ENCODE measurements at regions not wholly inside any gene's neighbourhood (a gene's known extent, or its start where the extent isn't known, plus 50 kb on each side); places are given as distances from the start of the nearest gene placed in this dataset.
"Not testable (repeated sequence)": the region's sequence is repeated elsewhere in the genome, so short reads cannot be mapped to it uniquely, and the experiment has no call there.

GRCh38 chr11:87851827-87852226 lies 323.4 kb downstream of the RAB38 start:
- Mint-ChIP-seq H3K4me3 (no peak overlapping the region), H3K9me3 (no peaks in the 10 kb centered on the region), H3K27me3 (no peaks in the 10 kb centered on the region), H3K27ac (no peak overlapping the region), H3K4me1 (ENCODE audit: low read depth) (no peaks in the 10 kb centered on the region), H3K36me3 (no peaks in the 10 kb centered on the region)
- POLR2A ChIA-PET, result no interaction called here
- intact Hi-C loops (cut with micrococcal nuclease), result no loop called here
- CTCF ChIA-PET, result no interaction called here
- no peak for DNase-seq

DNA sequence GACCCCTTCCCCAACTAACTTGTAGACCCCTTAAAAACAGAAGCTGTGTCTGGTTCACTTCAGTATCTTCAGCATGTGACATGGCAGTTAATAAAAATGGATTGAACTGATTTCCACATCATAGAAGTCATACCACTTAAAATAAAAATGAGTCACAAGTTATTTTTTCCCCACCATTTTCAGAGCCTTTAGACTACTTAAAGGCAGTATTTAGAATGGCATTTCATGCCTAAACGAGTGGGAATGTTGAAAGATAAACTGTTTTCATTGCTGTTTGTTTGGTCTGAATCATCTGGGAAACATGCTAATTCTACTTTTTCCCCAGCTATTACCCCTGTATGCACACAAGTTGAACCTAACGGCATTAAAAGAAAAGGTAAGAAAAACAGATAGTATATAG lies 324.0 kb downstream of the RAB38 start:
- CTCF ChIA-PET, result no interaction called here
- no peak for DNase-seq
- Mint-ChIP-seq H3K27ac (no peak overlapping the region), H3K36me3 (no peaks in the 10 kb centered on the region), H3K4me1 (ENCODE audit: low read depth) (no peaks in the 10 kb centered on the region), H3K4me3 (no peak overlapping the region), H3K27me3 (no peaks in the 10 kb centered on the region), H3K9me3 (no peaks in the 10 kb centered on the region)
- intact Hi-C loops (cut with micrococcal nuclease), result no loop called here
- POLR2A ChIA-PET, result no interaction called here

DNA sequence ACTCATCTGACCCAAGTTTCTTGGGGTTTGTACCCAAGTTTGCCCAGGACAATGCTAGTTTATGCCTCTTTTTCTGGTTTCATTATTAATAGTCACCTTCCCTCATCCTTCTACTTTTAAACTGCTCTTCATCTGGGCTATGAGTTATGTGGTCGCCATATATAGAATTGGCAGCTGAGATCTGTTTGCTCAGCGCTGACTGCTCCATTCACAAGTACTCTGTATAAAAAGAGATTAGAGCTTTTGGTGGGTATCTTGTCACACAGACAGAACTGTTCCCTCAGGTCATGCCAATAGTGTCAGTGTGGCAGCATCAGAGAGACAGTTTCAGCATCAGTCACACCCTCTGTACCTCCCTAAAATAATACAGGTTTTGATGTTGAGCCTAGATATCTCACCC lies 326.0 kb downstream of the RAB38 start:
- Mint-ChIP-seq H3K4me3 (no peak overlapping the region), H3K9me3 (no peaks in the 10 kb centered on the region), H3K36me3 (no peaks in the 10 kb centered on the region), H3K4me1 (ENCODE audit: low read depth) (no peaks in the 10 kb centered on the region), H3K27me3 (no peaks in the 10 kb centered on the region), H3K27ac (no peak overlapping the region)
- ChIA-PET POLR2A (no interaction called here), CTCF (no interaction called here)
- intact Hi-C loops (cut with micrococcal nuclease), result no loop called here
- DNase-seq, result no peak

DNA sequence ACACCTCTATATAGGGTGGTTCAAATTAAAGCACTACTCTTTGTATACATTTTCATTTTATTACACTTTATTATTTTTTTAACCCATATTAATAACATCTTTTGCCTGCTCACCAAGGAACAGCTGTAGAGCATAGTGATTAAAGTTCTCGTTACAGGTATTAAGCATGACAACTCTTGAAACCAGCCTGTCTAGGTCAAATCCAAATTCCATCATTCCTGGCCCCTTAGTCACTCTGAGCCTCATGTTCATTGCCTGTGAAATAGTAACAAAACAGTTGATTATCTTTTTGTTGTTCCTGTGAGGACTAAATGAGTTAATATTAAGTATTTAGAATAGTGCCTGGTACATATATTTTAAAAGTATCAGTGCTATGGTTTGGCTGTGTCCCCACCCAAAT lies 334.5 kb downstream of the RAB38 start:
- Mint-ChIP-seq H3K36me3 (no peaks in the 10 kb centered on the region), H3K27ac (no peak overlapping the region), H3K27me3 (no peaks in the 10 kb centered on the region), H3K4me1 (ENCODE audit: low read depth) (no peaks in the 10 kb centered on the region), H3K4me3 (no peak overlapping the region), H3K9me3 (peaks cover 3% of the 10 kb centered on the region)
- intact Hi-C loops (cut with micrococcal nuclease), result no loop called here
- CTCF ChIA-PET, result no interaction called here
- POLR2A ChIA-PET, result no interaction called here
- no peak for DNase-seq

GRCh38 chr11:87832211-87832610 lies 343.0 kb downstream of the RAB38 start:
- Mint-ChIP-seq H3K27me3 (no peaks in the 10 kb centered on the region), H3K4me3 (no peak overlapping the region), H3K9me3 (no peaks in the 10 kb centered on the region), H3K4me1 (ENCODE audit: low read depth) (no peaks in the 10 kb centered on the region), H3K27ac (no peak overlapping the region), H3K36me3 (no peaks in the 10 kb centered on the region)
- intact Hi-C loops (cut with micrococcal nuclease), result no loop called here
- no peak for DNase-seq
- POLR2A ChIA-PET, result no interaction called here
- CTCF ChIA-PET, result no interaction called here

GRCh38 chr11:87820011-87820410 lies 355.2 kb downstream of the RAB38 start:
- CTCF ChIA-PET, result no interaction called here
- Mint-ChIP-seq H3K4me1 (ENCODE audit: low read depth) (no peaks in the 10 kb centered on the region), H3K36me3 (no peaks in the 10 kb centered on the region), H3K27me3 (no peaks in the 10 kb centered on the region), H3K4me3 (no peak overlapping the region), H3K27ac (no peak overlapping the region), H3K9me3 (no peaks in the 10 kb centered on the region)
- DNase-seq, result no peak
- intact Hi-C loops (cut with micrococcal nuclease), result no loop called here
- POLR2A ChIA-PET, result no interaction called here

DNA sequence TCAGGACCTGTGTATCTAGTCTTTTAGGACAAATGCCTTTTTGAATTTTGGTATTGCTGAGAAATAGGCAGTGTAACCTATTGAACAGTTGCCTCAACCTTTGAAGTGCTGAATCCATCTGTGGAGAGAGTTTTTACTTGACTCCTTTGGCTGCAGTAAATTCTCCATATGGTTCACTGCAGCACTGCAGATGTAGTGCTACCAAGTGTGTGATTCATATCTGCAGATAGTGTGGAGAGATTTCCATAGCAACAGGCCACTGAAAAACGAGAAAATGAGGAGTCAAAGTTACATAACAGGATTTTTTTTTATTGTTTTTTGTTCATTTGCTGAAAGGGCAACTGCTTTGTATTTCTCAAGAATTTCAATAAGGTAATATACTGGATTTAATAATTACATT lies 356.1 kb downstream of the RAB38 start:
- Mint-ChIP-seq H3K27me3 (no peaks in the 10 kb centered on the region), H3K4me3 (no peak overlapping the region), H3K27ac (no peak overlapping the region), H3K9me3 (no peaks in the 10 kb centered on the region), H3K36me3 (no peaks in the 10 kb centered on the region), H3K4me1 (ENCODE audit: low read depth) (no peaks in the 10 kb centered on the region)
- intact Hi-C loops (cut with micrococcal nuclease), result no loop called here
- ChIA-PET CTCF (no interaction called here), POLR2A (no interaction called here)
- no peak for DNase-seq

DNA sequence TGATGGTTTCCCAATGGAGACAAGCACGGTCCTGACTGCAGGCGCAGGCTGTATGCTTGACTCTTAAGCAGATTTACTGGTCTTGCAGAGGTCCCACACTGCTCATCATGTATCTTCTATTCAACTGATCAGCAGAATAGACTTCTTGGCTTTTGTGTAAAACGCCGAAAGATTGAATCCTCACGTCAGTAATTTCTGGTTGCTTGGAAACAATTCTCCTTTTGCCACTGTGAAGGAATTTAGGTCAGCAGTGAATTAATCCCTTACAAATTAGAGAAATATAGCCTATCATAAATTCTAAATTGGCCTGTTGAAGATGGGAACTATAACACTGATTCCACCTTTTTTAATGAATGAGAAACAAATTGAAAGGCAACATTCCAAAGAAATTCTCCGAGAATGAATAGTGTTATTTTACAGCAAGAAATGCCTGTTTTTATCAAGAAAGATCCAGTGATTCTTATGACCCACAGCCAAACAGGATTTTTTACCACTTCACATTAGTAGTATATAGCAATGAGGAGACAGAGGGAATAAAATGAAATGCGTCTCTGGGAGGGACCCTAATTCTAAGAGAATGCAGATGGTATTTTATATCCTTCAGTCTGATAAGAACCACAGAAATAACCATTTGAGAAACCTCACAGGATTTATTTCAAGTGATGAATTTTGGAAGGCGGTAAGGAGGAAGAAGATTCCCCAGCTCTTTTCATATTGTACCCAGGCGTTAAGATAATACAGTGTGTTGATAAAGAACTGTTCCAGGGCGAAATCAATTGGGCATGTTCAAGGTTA lies 362.5 kb downstream of the RAB38 start:
- ChIA-PET CTCF (no interaction called here), POLR2A (no interaction called here)
- H3K9me3 Mint-ChIP-seq, result no peaks in the 10 kb centered on the region
- H3K27ac Mint-ChIP-seq, result no peak overlapping the region
- intact Hi-C loops (cut with micrococcal nuclease), result no loop called here
- no peaks in the 10 kb centered on the region for H3K4me1 Mint-ChIP-seq (ENCODE audit: low read depth)
- H3K36me3 Mint-ChIP-seq, result no peaks in the 10 kb centered on the region
- no peaks in the 10 kb centered on the region for H3K27me3 Mint-ChIP-seq
- no peak for DNase-seq
- no peak overlapping the region for H3K4me3 Mint-ChIP-seq

DNA sequence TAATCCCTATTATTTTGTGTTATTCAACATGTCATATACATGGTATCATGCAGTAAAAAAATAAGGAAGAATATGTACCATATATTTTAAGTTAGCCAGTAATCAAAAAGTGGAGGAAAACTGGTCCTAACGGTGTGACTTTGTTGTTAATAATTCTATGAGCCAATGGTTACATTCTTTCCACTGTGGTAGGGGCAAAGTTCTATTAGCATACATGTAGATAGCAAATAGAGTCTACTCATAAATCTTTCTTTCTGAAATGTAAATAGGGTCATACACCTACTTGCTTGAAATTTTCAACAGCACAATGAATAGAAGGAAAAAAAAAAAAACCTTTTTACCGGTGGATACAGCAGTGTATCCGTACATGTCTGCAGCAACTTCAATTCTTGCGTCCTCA lies 364.8 kb downstream of the RAB38 start:
- Mint-ChIP-seq H3K27ac (no peak overlapping the region), H3K9me3 (no peaks in the 10 kb centered on the region), H3K27me3 (no peaks in the 10 kb centered on the region), H3K36me3 (no peaks in the 10 kb centered on the region), H3K4me3 (no peak overlapping the region), H3K4me1 (ENCODE audit: low read depth) (no peaks in the 10 kb centered on the region)
- DNase-seq, result no peak
- CTCF ChIA-PET, result no interaction called here
- intact Hi-C loops (cut with micrococcal nuclease), result no loop called here
- POLR2A ChIA-PET, result no interaction called here

GRCh38 chr11:87809256-87809655 lies 366.0 kb downstream of the RAB38 start:
- no peaks in the 10 kb centered on the region for H3K9me3 Mint-ChIP-seq
- no peak overlapping the region for H3K27ac Mint-ChIP-seq
- intact Hi-C loops (cut with micrococcal nuclease), result no loop called here
- no peaks in the 10 kb centered on the region for H3K4me1 Mint-ChIP-seq (ENCODE audit: low read depth)
- ChIA-PET CTCF (no interaction called here), POLR2A (no interaction called here)
- no peaks in the 10 kb centered on the region for H3K27me3 Mint-ChIP-seq
- DNase-seq, result no peak
- no peaks in the 10 kb centered on the region for H3K36me3 Mint-ChIP-seq
- no peak overlapping the region for H3K4me3 Mint-ChIP-seq

- H3K27ac Mint-ChIP-seq, result no peak overlapping the region
- ChIA-PET POLR2A (no interaction called here), CTCF (no interaction called here)
- no peaks in the 10 kb centered on the region for H3K27me3 Mint-ChIP-seq
- intact Hi-C loops (cut with micrococcal nuclease), result no loop called here
- no peaks in the 10 kb centered on the region for H3K36me3 Mint-ChIP-seq
- H3K4me3 Mint-ChIP-seq, result no peak overlapping the region
- no peaks in the 10 kb centered on the region for H3K4me1 Mint-ChIP-seq (ENCODE audit: low read depth)
- no peaks in the 10 kb centered on the region for H3K9me3 Mint-ChIP-seq
- DNase-seq, result no peak
Observed at GRCh38 chr11:87804176-87804575, 371.1 kb downstream of the RAB38 start.

GRCh38 chr11:87803748-87804147 lies 371.5 kb downstream of the RAB38 start:
- POLR2A ChIA-PET, result no interaction called here
- Mint-ChIP-seq H3K9me3 (no peaks in the 10 kb centered on the region), H3K36me3 (no peaks in the 10 kb centered on the region), H3K27me3 (no peaks in the 10 kb centered on the region), H3K27ac (no peak overlapping the region), H3K4me1 (ENCODE audit: low read depth) (no peaks in the 10 kb centered on the region), H3K4me3 (no peak overlapping the region)
- CTCF ChIA-PET, result no interaction called here
- no peak for DNase-seq
- intact Hi-C loops (cut with micrococcal nuclease), result no loop called here

DNA sequence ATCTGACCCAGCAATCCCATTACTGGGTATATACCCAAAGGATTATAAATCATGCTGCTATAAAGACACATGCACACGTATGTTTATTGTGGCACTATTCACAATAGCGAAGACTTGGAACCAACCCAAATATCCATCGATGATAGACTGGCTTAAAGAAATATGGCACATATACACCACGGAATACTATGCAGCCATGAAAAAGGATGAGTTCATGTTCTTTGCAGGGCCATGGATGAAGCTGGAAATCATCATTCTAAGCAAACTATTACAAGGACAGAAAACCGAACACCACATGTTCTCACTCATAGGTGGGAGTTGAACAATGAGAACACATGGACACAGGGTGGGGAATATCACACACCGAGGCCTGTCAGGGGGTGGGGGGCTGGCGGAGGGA lies 390.4 kb downstream of the RAB38 start:
- POLR2A ChIA-PET, result not testable (repeated sequence)

GRCh38 chr11:87780068-87780413 lies 395.2 kb downstream of the RAB38 start:
- peaks cover 6% of the 10 kb centered on the region for H3K9me3 Mint-ChIP-seq
- no peaks in the 10 kb centered on the region for H3K36me3 Mint-ChIP-seq
- no peak overlapping the region for H3K27ac Mint-ChIP-seq
- ChIA-PET POLR2A (no interaction called here), CTCF (no interaction called here)
- no peaks in the 10 kb centered on the region for H3K4me1 Mint-ChIP-seq (ENCODE audit: low read depth)
- no peaks in the 10 kb centered on the region for H3K27me3 Mint-ChIP-seq
- H3K4me3 Mint-ChIP-seq, result no peak overlapping the region
- intact Hi-C loops (cut with micrococcal nuclease), result no loop called here
- DNase-seq, result no peak

More for the DNA sequence above, 390.4 kb downstream of the RAB38 start:
- H3K36me3 Mint-ChIP-seq; DNase-seq; H3K27me3 Mint-ChIP-seq; H3K4me1 Mint-ChIP-seq (ENCODE audit: low read depth); H3K27ac Mint-ChIP-seq; H3K4me3 Mint-ChIP-seq; H3K9me3 Mint-ChIP-seq; intact Hi-C loops (cut with micrococcal nuclease); CTCF ChIA-PET: not testable (repeated sequence)
